ENCODE measurements at regions not wholly inside any gene's neighbourhood (a gene's known extent, or its start where the extent isn't known, plus 50 kb on each side); places are given as distances from the start of the nearest gene placed in this dataset.
A peak's percentile ranks its signal among the peaks of the same experiment; 100 is the strongest.

DNA sequence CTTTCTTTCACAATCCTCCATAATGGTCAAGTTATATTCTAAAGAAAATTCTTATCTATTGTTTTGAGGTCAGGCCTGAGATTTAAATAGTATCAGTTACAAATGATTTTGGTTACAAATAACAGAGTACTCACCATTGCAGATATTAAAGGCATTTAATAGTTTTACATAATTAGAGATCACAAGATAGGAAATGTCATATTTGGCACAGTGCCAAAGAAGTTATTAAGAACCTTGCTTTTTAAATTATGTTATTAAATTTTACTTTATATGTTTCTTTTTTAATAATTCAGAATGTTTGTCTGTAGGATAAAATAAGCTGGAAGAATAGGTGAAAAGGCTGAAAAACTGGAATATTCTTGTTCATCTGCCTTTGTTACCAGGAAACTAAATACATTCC lies 1174.7 kb downstream of the PCDH18 start:
- no peak overlapping the region for H3K4me3 ChIP-seq (replicated peaks; ENCODE audit: low read depth, low read length)
- no peak for DNase-seq (ENCODE audit: low read depth)
- TF ChIP-seq, protein P1, sequence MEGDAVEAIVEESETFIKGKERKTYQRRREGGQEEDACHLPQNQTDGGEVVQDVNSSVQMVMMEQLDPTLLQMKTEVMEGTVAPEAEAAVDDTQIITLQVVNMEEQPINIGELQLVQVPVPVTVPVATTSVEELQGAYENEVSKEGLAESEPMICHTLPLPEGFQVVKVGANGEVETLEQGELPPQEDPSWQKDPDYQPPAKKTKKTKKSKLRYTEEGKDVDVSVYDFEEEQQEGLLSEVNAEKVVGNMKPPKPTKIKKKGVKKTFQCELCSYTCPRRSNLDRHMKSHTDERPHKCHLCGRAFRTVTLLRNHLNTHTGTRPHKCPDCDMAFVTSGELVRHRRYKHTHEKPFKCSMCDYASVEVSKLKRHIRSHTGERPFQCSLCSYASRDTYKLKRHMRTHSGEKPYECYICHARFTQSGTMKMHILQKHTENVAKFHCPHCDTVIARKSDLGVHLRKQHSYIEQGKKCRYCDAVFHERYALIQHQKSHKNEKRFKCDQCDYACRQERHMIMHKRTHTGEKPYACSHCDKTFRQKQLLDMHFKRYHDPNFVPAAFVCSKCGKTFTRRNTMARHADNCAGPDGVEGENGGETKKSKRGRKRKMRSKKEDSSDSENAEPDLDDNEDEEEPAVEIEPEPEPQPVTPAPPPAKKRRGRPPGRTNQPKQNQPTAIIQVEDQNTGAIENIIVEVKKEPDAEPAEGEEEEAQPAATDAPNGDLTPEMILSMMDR (IDR thresholded peaks at IDR 0.05; ENCODE audit: low read length, missing control alignments): no peak

DNA sequence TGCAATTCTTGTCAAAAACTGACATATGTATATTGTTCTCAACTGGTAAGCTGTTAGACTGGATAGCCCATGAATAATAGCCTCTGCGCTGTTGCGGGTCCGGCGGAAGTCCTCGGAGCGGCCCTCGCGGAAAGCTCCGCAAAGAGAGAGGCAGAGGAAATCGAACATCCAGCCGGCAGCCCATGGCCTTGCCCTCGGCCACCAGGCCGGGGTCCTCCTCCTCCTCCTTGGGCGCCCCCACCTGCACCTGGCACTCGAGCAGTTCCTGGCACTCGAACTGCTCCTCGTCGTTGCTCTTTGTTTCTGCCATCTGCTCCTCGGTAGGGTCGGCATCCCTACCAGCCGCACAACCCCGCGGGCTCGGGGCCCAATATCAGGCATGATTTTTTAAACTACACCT lies 1176.3 kb downstream of the PCDH18 start:
- no peak overlapping the region for H3K4me3 ChIP-seq (replicated peaks; ENCODE audit: low read depth, low read length)
- TF ChIP-seq, protein P1 (IDR thresholded peaks at IDR 0.05; ENCODE audit: low read length, missing control alignments): no peak
- DNase-seq (ENCODE audit: low read depth): no peak

DNA sequence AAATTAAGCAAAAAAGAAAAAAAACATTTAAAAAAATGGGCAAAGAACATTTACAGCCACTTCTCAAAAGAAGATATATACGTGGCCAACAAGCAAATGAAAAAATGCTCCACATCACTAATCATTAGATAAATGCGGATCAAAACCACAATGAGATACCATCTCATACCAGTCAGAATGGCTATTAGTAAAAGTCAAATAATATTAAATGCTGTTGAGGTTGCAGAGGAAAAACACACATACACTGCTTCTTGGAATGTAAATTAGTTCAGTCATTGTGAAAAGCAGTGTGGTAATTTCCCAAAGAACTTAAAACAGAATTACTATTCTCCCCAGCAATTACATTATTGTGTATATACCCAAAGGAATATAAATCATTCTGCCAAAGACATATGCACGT lies 1189.0 kb downstream of the PCDH18 start:
- TF ChIP-seq, protein P1 (IDR thresholded peaks at IDR 0.05; ENCODE audit: low read length, missing control alignments): no peak
- no peak overlapping the region for H3K4me3 ChIP-seq (replicated peaks; ENCODE audit: low read depth, low read length)
- no peak for DNase-seq (ENCODE audit: low read depth)

DNA sequence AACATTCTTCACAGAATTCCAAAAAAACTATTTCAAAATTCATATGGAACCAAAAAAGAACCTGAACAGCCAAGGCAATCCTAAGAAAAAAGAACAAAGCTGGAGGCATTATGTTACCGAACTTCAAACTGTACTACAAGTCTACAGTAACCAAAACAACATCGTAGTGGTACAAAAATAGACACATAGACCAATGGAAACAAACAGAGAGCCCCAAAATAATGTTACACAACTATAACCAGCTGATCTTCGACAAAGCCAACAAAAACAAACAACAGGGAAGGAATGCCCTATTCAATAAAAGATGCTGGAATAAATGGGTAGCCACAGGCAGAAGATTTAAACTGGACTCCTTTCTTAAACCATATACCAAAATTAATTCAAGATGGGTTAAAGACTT lies 1189.6 kb downstream of the PCDH18 start:
- H3K4me3 ChIP-seq (replicated peaks; ENCODE audit: low read depth, low read length): no peak overlapping the region
- DNase-seq (ENCODE audit: low read depth): no peak
- TF ChIP-seq, protein P1 (IDR thresholded peaks at IDR 0.05; ENCODE audit: low read length, missing control alignments): no peak

DNA sequence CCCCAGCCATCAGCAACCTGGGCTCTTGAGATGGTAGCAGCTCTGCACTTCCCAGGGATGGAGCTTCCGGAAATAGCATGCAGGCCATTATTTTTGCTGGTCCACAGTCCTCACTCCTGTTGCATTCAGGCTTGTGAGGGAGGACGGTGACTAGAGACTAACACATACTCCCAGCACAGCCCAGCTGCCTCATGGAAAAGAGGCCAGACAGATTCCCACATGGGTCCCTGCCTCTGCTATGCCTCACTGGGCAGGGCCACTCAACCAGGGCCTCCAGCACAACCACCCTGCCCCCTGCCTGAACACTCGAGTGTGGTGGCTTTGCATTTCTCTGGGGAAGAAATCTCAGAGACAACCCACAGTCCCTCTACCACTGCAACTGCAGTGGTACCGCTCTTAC lies 1195.1 kb downstream of the PCDH18 start:
- H3K4me3 ChIP-seq (replicated peaks; ENCODE audit: low read depth, low read length): no peak overlapping the region
- TF ChIP-seq, protein P1 (IDR thresholded peaks at IDR 0.05; ENCODE audit: low read length, missing control alignments): no peak
- no peak for DNase-seq (ENCODE audit: low read depth)

DNA sequence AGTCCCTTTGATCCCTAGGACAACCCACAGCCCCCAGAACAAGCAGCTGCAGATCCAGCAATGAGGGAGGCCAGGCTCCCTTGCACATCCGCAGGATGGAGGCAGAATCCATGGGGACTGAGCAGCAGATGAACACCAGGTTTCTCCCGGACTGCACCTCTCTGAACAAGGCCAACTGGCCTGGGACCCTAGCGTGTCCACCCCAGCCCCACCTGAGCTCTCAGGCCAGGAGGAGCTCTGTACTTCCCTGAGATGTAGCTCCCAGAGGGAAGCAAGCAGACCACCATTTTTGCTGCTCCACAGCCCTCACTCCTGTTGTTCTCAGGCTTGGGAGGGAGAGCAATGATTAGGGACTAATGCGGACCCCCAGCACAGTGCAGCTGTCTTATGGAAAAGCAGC lies 1195.8 kb downstream of the PCDH18 start:
- H3K4me3 ChIP-seq (replicated peaks; ENCODE audit: low read depth, low read length): no peak overlapping the region
- DNase-seq (ENCODE audit: low read depth): no peak
- TF ChIP-seq, protein P1 (IDR thresholded peaks at IDR 0.05; ENCODE audit: low read length, missing control alignments): no peak

DNA sequence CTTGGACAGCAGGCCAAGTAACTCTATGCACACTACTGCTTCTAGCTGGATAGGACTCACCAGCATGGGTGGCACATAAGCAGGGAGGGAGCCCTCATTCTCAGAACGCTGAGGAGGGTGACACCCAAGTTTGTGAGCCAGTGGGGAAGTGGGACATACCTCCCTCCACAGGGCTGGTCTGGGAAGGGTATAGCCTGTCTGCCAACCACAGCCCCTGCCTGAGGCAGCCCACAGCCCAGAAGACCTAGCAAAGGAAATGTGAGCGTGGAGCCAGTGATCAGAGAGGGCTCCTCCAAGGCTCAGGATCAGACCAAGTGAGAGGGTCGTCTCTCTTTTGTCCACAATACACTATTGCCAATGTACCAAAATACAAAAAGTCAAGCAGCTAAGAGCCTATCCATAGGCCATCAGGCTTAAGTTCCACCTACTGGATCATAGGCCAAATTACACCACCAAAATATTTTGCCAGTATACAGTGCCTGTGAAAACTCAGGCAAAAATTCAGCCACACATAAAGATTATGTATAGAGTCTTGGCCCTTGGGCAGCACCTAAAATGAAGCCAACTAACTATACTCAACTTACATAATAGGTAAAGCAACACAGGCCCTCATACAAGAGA lies 1203.1 kb downstream of the PCDH18 start:
- TF ChIP-seq, protein P1 (IDR thresholded peaks at IDR 0.05; ENCODE audit: low read length, missing control alignments): peak; percentile 16
- no peak overlapping the region for H3K4me3 ChIP-seq (replicated peaks; ENCODE audit: low read depth, low read length)
- peak; percentile 4 for DNase-seq (ENCODE audit: low read depth)

Data from fibroblast of pulmonary artery (primary cell).